Colonic mucosa (tissue), 4 donors: ENCODE measurements at regions not wholly inside any gene's neighbourhood (a gene's known extent, or its start where the extent isn't known, plus 50 kb on each side); places are given as distances from the start of the nearest gene placed in this dataset.

ENCODE experiments used
- DNase-seq: peaks from one replicate; pipeline ENCODE4 v3.0.0-alpha.2; 2020
- H3K27ac ChIP-seq: fragments of 200-600 bp; one replicate; pipeline ENCODE4 v1.8.0; 2021
- H3K27me3 ChIP-seq: fragments of 200-600 bp; one replicate; pipeline ENCODE4 v1.8.0; 2021
- H3K36me3 ChIP-seq: fragments of 200-600 bp; one replicate; pipeline ENCODE4 v1.8.0; 2021
- H3K4me1 ChIP-seq: fragments of 200-600 bp; one replicate; pipeline ENCODE4 v1.8.0; 2021; ENCODE audit warnings: mild to moderate bottlenecking
- H3K4me3 ChIP-seq: fragments of 200-600 bp; one replicate; pipeline ENCODE4 v1.8.0; 2021
- H3K9ac ChIP-seq, 2 donors: one replicate each; pipeline ENCODE4 v1.7.0; 2013; ENCODE audit warnings: control low read depth in 2 of 2, low read depth in 2 of 2, low read length in 2 of 2
- H3K9me3 ChIP-seq: fragments of 200-600 bp; one replicate; pipeline ENCODE4 v1.8.0; 2021
- CTCF ChIP-seq: fragments of 200-600 bp; IDR thresholded peaks from one replicate; pipeline ENCODE4 v1.8.0; 2022; ENCODE audit warnings: antibody characterized with exemption, mild to moderate bottlenecking
- intact Hi-C: fragments of 100-400 bp; cut with DNase I; formaldehyde crosslinking; loops from one replicate; pipeline ENCODE4 v1.14.1; 2022
- donor health status: healthy.
- donor health status: DM: no; HTN: no; CAD: no.
- donor health status: DM: no; HTN: no; CAD: no.

- intact Hi-C loops = no loop called here
- no peaks in the 10 kb centered on the region for H3K9me3 ChIP-seq
- no peak overlapping the region for H3K27ac ChIP-seq
- no peak overlapping the region for H3K4me3 ChIP-seq
- H3K9ac ChIP-seq = no peak overlapping the region
- H3K4me1 ChIP-seq = no peaks in the 10 kb centered on the region
- H3K36me3 ChIP-seq = no peaks in the 10 kb centered on the region
- TF ChIP-seq CTCF = no peak
- DNase-seq = no peak
- H3K27me3 ChIP-seq = no peaks in the 10 kb centered on the region
Observed at GRCh38 chrX:147828719-147829118, 83.0 kb upstream of the FMR1 start.

GRCh38 chrX:147832707-147833348 lies 78.9 kb upstream of the FMR1 start:
- Histone ChIP-seq H3K27me3 (no peaks in the 10 kb centered on the region), H3K4me1 (no peaks in the 10 kb centered on the region), H3K9me3 (no peaks in the 10 kb centered on the region), H3K27ac (no peak overlapping the region), H3K4me3 (no peak overlapping the region), H3K36me3 (no peaks in the 10 kb centered on the region), H3K9ac (no peak overlapping the region)
- TF ChIP-seq CTCF = no peak
- intact Hi-C loops = no loop called here
- no peak for DNase-seq

GRCh38 chrX:147838465-147839131 lies 73.1 kb upstream of the FMR1 start:
- intact Hi-C loops = no loop called here

GRCh38 chrX:147846676-147847075 lies 65.0 kb upstream of the FMR1 start:
- no peaks in the 10 kb centered on the region for H3K9me3 ChIP-seq
- H3K27me3 ChIP-seq = no peaks in the 10 kb centered on the region
- H3K9ac ChIP-seq = no peak overlapping the region
- no peak overlapping the region for H3K27ac ChIP-seq
- intact Hi-C loops = no loop called here
- DNase-seq = no peak
- no peaks in the 10 kb centered on the region for H3K4me1 ChIP-seq
- no peaks in the 10 kb centered on the region for H3K36me3 ChIP-seq
- no peak overlapping the region for H3K4me3 ChIP-seq
- no peak for TF ChIP-seq CTCF

More at GRCh38 chrX:147838465-147839131, 73.1 kb upstream of the FMR1 start:
- no peak for DNase-seq
- H3K27me3 ChIP-seq = no peaks in the 10 kb centered on the region
- H3K9me3 ChIP-seq = no peaks in the 10 kb centered on the region
- H3K4me1 ChIP-seq = no peaks in the 10 kb centered on the region
- H3K4me3 ChIP-seq = no peak overlapping the region
- no peak overlapping the region for H3K27ac ChIP-seq
- TF ChIP-seq CTCF = no peak
- no peak overlapping the region for H3K9ac ChIP-seq
- H3K36me3 ChIP-seq = no peaks in the 10 kb centered on the region

- no peak for TF ChIP-seq CTCF
- no peak for DNase-seq
- intact Hi-C loops = no loop called here
Observed at GRCh38 chrX:147847999-147848398, 63.7 kb upstream of the FMR1 start.

More at GRCh38 chrX:147847999-147848398, 63.7 kb upstream of the FMR1 start:
- H3K9ac ChIP-seq = no peak overlapping the region
- H3K4me3 ChIP-seq = no peak overlapping the region
- H3K9me3 ChIP-seq = no peaks in the 10 kb centered on the region
- no peaks in the 10 kb centered on the region for H3K27me3 ChIP-seq
- no peaks in the 10 kb centered on the region for H3K36me3 ChIP-seq
- no peaks in the 10 kb centered on the region for H3K4me1 ChIP-seq
- H3K27ac ChIP-seq = no peak overlapping the region
